SK-N-MC (cell line): ENCODE measurements at regions not wholly inside any gene's neighbourhood (a gene's known extent, or its start where the extent isn't known, plus 50 kb on each side); places are given as distances from the start of the nearest gene placed in this dataset.

Source experiments
- EZH2 ChIP-seq: fragments of 200-600 bp; sonication (generic); IDR thresholded peaks from one replicate; pipeline ENCODE4 v1.6.1; 2017; ENCODE audit warnings: antibody characterized with exemption
- FOXP2 ChIP-seq: optimal IDR thresholded peaks from 2 replicates; pipeline ENCODE3; 2011; ENCODE audit warnings: mild to moderate bottlenecking, moderate library complexity; ENCODE audit not compliant: insufficient read depth; ENCODE audit errors: extremely low read length, control extremely low read depth
- POLR2AphosphoS5 ChIP-seq: IDR thresholded peaks from 2 replicates; pipeline ENCODE4 v1.6.1; 2012; ENCODE audit warnings: mild to moderate bottlenecking, low read depth, low read length, borderline replicate concordance

- no peak for TF ChIP-seq POLR2AphosphoS5
- no peak for TF ChIP-seq FOXP2
- TF ChIP-seq EZH2 = no peak
These were observed 86.7 kb upstream of the CLDN14 start for GRCh38 chr21:36566644-36567043.
